Central memory CD8-positive, alpha-beta T cell (primary cell): ENCODE measurements at regions not wholly inside any gene's neighbourhood (a gene's known extent, or its start where the extent isn't known, plus 50 kb on each side); places are given as distances from the start of the nearest gene placed in this dataset.

ENCODE experiments used
- ATAC-seq: fragments of 150-1000 bp; cut with Tn5 transposase; replicated peaks from 2 replicates; pipeline ENCODE4 v1.10.0; 2022; ENCODE audit warnings: mild to moderate bottlenecking, moderate FRiP score, moderate number of reproducible peaks; ENCODE audit not compliant: poor library complexity, severe bottlenecking; ENCODE audit errors: extremely low read depth
- DNase-seq, 2 donors: peaks; one replicate each; pipeline ENCODE4 v3.0.0; 2021; ENCODE audit warnings: low spot score in 2 of 2
- H3K27ac Mint-ChIP-seq: one replicate; pipeline ENCODE4 v1.8.0; 2022; ENCODE audit warnings: low read depth, mild to moderate bottlenecking, moderate library complexity, mixed read lengths
- H3K27me3 Mint-ChIP-seq: one replicate; pipeline ENCODE4 v1.8.0; 2022; ENCODE audit warnings: mixed read lengths
- H3K36me3 Mint-ChIP-seq: one replicate; pipeline ENCODE4 v1.8.0; 2022; ENCODE audit warnings: mild to moderate bottlenecking, moderate library complexity, mixed read lengths; ENCODE audit not compliant: insufficient read depth
- H3K4me1 Mint-ChIP-seq: one replicate; pipeline ENCODE4 v1.8.0; 2022; ENCODE audit warnings: mixed read lengths
- H3K4me3 Mint-ChIP-seq: one replicate; pipeline ENCODE4 v1.8.0; 2022; ENCODE audit warnings: mild to moderate bottlenecking, moderate library complexity, mixed read lengths
- H3K9me3 Mint-ChIP-seq: one replicate; pipeline ENCODE4 v1.8.0; 2022; ENCODE audit warnings: mixed read lengths

DNA sequence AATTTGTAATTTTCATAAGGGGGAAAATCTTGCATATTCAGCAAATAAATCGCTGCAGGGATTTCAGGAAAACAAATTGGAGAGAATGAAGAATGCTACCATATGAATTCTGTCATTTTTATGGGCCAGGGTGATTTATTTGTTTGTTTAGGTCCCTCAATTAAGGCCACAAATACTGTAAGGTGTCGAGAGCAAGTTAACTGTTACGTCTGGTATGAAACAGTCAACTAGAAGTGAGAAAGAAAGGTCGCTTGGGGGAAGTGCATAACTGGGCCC is 166.9 kb upstream of the TSHZ2 start:
- Mint-ChIP-seq H3K4me1 (no peaks in the 10 kb centered on the region), H3K9me3 (no peaks in the 10 kb centered on the region), H3K27ac (no peak overlapping the region), H3K4me3 (no peak overlapping the region), H3K36me3 (peaks cover 3% of the 10 kb centered on the region), H3K27me3 (peaks cover 45% of the 10 kb centered on the region)
- ATAC-seq = no peak
- no peak for DNase-seq

DNA sequence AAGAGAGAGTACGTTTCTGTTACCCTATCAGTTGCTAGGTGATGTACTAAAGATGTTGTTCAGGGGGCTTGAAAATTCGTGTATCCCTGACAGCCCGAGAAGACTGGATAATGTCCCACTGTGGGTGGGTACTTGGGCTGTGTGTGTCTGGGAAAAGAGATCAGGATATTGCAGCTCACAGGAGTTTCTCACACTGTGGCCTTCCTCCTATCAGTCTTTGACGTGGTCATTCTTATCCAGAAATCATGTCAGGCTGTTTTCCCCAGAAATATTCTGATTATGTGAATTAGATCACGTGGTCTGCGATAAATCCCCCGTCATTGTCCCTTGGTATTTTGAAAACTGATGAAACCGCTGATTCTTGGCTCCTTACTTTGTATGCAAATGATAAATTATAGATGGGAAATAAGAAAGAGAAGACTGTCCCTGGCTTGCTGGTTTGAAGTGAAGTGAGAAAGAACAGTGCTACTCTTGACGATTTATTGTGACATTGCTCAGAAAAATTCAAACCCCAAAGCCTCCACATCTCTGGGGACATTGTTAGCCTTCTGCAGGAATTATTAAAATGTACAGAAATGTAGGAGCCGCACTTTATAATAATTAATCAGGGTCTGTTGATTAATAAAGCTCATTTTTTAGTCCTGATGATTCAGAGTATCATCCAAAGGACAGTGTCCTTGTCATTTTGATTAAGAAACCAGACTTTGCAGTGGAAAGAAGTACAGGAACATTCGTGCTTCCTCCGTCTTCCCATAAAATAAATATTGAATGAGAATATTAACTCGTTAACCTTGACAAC is 167.5 kb upstream of the TSHZ2 start:
- H3K4me3 Mint-ChIP-seq = no peak overlapping the region
- no peak for DNase-seq
- no peak for ATAC-seq
- peaks cover 1% of the 10 kb centered on the region for H3K36me3 Mint-ChIP-seq
- no peak overlapping the region for H3K27ac Mint-ChIP-seq
- H3K9me3 Mint-ChIP-seq = no peaks in the 10 kb centered on the region
- H3K4me1 Mint-ChIP-seq = no peaks in the 10 kb centered on the region
- H3K27me3 Mint-ChIP-seq = peaks cover 44% of the 10 kb centered on the region

DNA sequence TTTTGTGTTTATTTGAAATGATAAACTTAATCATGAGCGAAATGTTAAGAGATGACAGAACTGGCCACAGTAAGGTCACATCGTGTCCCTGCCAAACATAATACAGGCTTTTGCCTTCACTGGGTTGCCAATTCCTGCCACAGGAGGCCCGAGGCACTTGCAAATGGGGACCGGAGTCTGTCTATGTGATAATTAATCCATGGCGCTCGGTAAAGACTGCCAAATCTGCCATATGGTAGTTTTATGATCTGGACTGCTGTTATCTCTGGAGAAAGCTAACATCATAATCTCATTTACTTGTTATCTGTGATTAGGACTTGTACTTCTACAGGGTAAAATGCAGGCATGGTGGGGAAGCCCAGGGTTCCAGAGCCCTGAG is 170.5 kb upstream of the TSHZ2 start:
- H3K4me3 Mint-ChIP-seq = no peak overlapping the region
- peaks cover under 1% of the 10 kb centered on the region for H3K36me3 Mint-ChIP-seq
- H3K27ac Mint-ChIP-seq = no peak overlapping the region
- DNase-seq (no peak), ATAC-seq (no peak)
- H3K27me3 Mint-ChIP-seq = peaks cover 23% of the 10 kb centered on the region
- no peaks in the 10 kb centered on the region for H3K9me3 Mint-ChIP-seq
- no peaks in the 10 kb centered on the region for H3K4me1 Mint-ChIP-seq

DNA sequence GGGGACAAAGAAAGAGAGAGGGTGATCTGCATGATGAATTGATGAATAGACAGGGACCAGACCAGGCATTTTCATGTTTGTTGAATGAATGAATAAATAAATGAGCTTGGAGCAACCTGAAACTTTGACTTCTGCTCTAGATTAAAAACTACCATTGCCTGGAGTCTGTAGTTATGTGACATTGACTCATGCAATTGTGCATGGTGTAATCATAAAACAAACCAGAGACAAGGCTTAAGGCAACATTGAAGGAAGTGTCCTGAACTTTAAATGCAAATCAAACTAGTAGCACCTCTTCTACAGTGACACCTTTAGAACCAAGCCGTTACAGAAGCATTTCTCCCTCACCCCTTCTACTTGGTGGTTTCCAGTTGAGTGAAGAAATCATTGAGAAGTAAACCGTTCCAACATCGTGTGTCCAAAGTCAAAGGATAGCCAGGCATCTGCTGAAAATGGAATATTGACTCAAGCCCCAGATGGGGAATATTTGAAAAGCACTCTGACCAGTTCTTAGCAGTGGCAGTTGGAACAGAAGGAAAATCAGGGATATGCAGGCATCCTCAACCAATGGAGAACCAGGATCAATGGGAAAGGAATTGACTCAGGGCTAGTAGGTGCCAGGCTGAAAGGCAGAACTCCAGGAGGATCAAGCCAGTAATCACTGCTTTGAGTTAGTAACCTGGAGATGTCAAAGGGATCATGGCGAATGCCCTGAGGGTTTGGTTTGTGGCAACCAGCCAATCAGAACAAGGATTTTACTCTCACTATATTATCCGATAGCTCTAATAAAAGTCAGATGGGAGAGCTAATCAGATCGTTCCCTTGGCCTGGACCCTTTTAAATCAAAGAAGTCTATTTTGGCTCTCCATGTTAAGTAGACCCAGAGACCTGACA is 171.2 kb upstream of the TSHZ2 start:
- H3K36me3 Mint-ChIP-seq = peaks cover 2% of the 10 kb centered on the region
- ATAC-seq = no peak
- H3K4me1 Mint-ChIP-seq = no peaks in the 10 kb centered on the region
- H3K27me3 Mint-ChIP-seq = peaks cover 21% of the 10 kb centered on the region
- DNase-seq = no peak
- no peak overlapping the region for H3K27ac Mint-ChIP-seq
- H3K4me3 Mint-ChIP-seq = no peak overlapping the region
- H3K9me3 Mint-ChIP-seq = no peaks in the 10 kb centered on the region

DNA sequence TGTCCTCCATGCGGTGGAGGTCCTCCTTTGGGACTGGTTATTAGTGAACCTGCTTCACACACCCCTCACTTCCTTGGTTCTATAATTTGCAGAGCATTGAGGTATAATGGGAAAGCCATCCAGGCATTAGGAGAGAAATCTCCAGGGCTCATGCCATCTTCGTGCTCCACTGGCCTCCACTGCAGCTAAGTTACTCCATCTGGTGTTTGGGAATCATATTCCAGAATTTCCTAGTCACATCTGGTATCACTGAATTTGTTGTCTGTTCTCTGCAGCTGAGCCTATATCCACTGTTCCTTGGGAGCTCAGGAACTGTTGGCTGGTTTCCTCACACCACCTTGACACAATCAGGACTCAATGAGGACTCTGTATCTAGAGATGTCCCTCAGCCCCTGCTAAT is 173.0 kb upstream of the TSHZ2 start:
- H3K4me3 Mint-ChIP-seq = no peak overlapping the region
- peaks cover 2% of the 10 kb centered on the region for H3K36me3 Mint-ChIP-seq
- ATAC-seq (no peak), DNase-seq (no peak)
- H3K27me3 Mint-ChIP-seq = peaks cover 9% of the 10 kb centered on the region
- no peak overlapping the region for H3K27ac Mint-ChIP-seq
- no peaks in the 10 kb centered on the region for H3K9me3 Mint-ChIP-seq
- H3K4me1 Mint-ChIP-seq = no peaks in the 10 kb centered on the region

DNA sequence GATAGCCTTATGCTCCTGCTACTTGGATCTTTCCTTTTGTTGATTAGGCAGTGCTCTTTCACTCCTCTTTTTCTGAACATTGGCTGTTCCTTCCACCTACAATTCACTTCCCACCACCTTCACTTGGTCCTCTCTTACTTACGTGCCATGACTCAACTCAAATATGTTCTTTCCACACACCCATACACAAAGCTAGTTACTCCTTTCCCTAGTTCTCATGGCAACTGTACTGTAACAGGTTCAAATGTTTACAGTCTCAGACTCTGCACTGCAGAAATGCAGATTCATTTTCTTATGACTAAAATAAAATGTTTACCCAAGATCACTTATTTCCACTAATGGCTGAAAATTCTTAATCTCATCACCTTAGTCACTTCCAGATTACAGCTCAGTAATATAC is 174.0 kb upstream of the TSHZ2 start:
- Mint-ChIP-seq H3K4me1 (no peaks in the 10 kb centered on the region), H3K27me3 (peaks cover 9% of the 10 kb centered on the region), H3K36me3 (peaks cover 2% of the 10 kb centered on the region), H3K27ac (no peak overlapping the region), H3K9me3 (no peaks in the 10 kb centered on the region), H3K4me3 (no peak overlapping the region)
- DNase-seq (no peak), ATAC-seq (no peak)

DNA sequence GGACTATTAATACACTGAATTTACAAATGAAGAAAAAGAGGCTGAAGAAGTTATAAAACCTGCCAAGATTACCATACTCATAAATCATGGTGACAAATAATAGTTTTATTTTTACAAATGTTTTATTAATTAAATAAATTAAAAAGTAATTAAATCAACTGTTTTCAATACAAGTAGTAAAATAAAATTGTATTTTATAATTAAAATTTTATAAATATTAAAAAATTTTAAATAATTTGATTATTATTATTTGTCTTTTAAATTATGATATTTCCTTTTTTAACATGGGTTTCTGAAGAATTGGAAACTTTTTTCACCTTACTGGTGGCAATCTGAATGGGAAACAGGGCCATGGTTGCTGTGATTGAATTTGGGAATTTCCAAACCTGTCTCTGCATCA is 177.3 kb upstream of the TSHZ2 start:
- Mint-ChIP-seq H3K27ac (no peak overlapping the region), H3K4me3 (no peak overlapping the region), H3K36me3 (peaks cover 2% of the 10 kb centered on the region), H3K9me3 (no peaks in the 10 kb centered on the region), H3K4me1 (no peaks in the 10 kb centered on the region), H3K27me3 (peaks cover 9% of the 10 kb centered on the region)
- no peak for ATAC-seq
- DNase-seq = no peak

DNA sequence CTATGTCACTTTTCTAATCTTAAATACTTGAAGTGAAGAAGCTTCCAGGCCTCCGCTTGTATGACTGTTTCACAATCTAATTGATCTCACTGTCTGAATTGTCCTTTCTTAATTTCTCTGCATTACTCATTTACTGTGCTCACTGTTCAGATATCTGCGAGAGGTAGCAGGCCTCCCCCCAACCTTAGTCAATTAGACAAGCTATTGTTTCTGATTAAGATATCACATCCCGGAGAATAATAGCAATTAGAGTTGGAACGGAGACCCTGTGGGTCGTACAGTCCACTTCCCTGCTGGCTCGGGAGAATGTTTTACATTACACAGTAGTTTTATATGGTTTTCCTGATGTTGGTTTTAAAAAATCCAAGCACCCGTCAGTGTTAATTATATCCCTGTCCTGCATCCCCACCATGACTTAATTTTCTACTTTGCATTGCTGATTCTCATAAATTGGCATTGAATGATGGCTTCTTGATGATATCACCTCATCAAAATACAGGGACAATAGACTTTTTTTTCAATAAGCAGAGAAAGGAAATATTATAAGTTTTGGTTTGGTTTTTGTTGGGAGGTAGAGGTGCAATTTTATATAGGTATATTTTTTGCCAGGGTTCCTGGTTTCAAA is 178.7 kb upstream of the TSHZ2 start:
- Mint-ChIP-seq H3K36me3 (peaks cover 2% of the 10 kb centered on the region), H3K27ac (no peak overlapping the region), H3K4me1 (no peaks in the 10 kb centered on the region), H3K9me3 (no peaks in the 10 kb centered on the region), H3K4me3 (no peak overlapping the region), H3K27me3 (peaks cover 16% of the 10 kb centered on the region)
- no peak for DNase-seq
- ATAC-seq = no peak

DNA sequence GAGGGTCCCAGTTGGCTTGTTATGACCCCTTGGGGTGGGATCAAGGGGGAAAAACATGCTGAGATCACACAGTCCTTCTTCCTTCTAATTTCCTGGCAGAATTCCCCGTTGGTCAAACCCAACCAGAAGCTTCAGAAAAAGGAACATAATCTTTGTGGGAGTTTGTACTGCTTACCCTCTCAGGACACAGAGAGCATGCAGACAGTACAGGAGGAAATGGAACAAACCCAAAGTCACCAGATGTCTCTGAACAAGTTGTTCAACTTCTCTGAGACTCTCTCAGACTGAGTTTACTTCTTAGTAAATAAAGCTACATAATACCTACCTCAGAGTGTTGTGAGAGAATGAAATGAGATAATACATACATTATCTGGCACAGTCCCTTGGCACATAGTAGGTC is 181.1 kb upstream of the TSHZ2 start:
- H3K27me3 Mint-ChIP-seq = peaks cover 23% of the 10 kb centered on the region
- DNase-seq (no peak), ATAC-seq (no peak)
- H3K9me3 Mint-ChIP-seq = no peaks in the 10 kb centered on the region
- no peaks in the 10 kb centered on the region for H3K36me3 Mint-ChIP-seq
- no peak overlapping the region for H3K27ac Mint-ChIP-seq
- H3K4me1 Mint-ChIP-seq = no peaks in the 10 kb centered on the region
- no peak overlapping the region for H3K4me3 Mint-ChIP-seq

DNA sequence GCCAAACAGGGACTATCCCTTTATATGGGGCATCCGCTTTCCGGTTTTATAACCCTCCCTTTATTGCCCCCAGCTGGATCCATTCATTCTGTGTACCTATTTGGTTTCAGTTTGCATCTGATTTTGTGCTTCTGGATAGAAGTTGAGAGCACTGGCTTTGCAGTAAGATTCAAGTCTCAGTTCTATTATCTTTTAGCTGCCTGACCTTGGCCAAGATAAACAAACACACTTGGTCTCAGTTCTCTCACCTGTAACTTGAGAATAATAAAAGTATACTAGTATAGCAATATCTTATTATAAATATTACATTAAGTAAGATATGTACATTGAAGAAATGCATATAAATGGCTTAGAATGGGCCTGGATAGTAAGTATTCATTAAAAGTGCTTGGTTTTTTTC is 182.4 kb upstream of the TSHZ2 start:
- H3K27ac Mint-ChIP-seq = no peak overlapping the region
- no peak overlapping the region for H3K4me3 Mint-ChIP-seq
- H3K9me3 Mint-ChIP-seq = no peaks in the 10 kb centered on the region
- ATAC-seq = no peak
- no peak for DNase-seq
- H3K36me3 Mint-ChIP-seq = no peaks in the 10 kb centered on the region
- no peaks in the 10 kb centered on the region for H3K4me1 Mint-ChIP-seq
- H3K27me3 Mint-ChIP-seq = peaks cover 30% of the 10 kb centered on the region

DNA sequence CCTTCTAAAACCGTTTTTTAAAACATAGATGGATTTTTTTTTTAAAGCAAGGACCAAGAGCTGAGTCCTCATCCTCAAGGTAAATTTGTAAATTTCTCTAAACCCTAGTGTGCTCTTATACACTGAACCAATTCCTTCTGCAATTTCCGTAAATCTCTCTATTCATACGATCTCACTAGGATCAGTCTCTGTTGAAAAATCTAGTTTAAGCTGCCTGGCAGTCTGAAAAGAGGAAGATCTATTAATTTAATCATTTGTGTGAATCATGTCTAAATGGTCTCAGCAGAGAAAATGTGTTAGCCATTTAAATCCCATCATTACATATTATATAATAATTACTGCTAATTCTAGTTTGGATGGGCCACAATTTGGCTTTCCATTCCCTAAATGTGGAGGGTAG is 184.2 kb upstream of the TSHZ2 start:
- DNase-seq = no peak
- H3K9me3 Mint-ChIP-seq = no peaks in the 10 kb centered on the region
- no peaks in the 10 kb centered on the region for H3K36me3 Mint-ChIP-seq
- no peak for ATAC-seq
- H3K27ac Mint-ChIP-seq = no peak overlapping the region
- no peak overlapping the region for H3K4me3 Mint-ChIP-seq
- peaks cover 30% of the 10 kb centered on the region for H3K27me3 Mint-ChIP-seq
- H3K4me1 Mint-ChIP-seq = no peaks in the 10 kb centered on the region

DNA sequence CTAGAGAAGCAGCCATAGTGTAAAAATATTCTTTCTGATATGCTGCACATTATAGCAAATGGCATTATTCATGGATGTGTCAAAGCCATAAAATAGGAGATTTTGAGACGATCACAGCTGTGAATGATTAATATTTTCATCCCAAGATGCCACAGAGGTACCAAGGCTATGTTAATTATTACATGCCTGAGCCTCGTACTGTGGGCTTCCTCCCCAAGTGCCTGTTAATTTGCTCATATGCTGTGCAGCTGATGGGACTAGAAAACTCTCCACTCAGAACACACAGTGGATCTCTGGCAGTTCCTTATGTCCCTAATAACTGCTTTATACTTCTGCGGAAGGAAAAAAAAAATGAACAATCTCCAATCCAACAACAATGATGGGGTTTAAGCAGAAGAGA is 184.9 kb upstream of the TSHZ2 start:
- Mint-ChIP-seq H3K27me3 (peaks cover 30% of the 10 kb centered on the region), H3K27ac (no peak overlapping the region), H3K36me3 (no peaks in the 10 kb centered on the region), H3K9me3 (no peaks in the 10 kb centered on the region), H3K4me3 (no peak overlapping the region), H3K4me1 (no peaks in the 10 kb centered on the region)
- ATAC-seq (no peak), DNase-seq (no peak)

DNA sequence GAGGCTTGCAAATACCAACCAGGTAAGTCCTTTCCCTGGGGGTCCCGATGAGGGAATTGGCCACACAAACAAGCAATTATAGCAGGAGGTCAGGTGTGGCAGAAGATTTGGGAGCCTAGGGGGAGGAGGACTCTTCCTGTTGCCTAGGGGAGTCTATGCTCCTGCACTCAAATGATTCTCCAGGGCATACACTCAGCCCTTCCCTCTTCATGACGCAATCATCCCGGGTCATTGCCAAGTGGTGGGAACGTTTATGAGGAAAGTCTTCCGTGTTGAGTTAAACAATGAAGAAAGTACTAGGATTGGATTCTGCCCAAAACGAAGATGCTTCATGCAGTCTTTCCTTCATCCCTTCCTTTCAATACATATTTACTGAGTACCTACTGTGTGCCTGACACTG is 186.5 kb upstream of the TSHZ2 start:
- no peak overlapping the region for H3K27ac Mint-ChIP-seq
- no peak for DNase-seq
- H3K9me3 Mint-ChIP-seq = no peaks in the 10 kb centered on the region
- no peaks in the 10 kb centered on the region for H3K36me3 Mint-ChIP-seq
- H3K27me3 Mint-ChIP-seq = peaks cover 30% of the 10 kb centered on the region
- H3K4me3 Mint-ChIP-seq = no peak overlapping the region
- H3K4me1 Mint-ChIP-seq = no peaks in the 10 kb centered on the region
- ATAC-seq = no peak
